Esophagus muscularis mucosa (tissue), 3 donors: ENCODE measurements at regions not wholly inside any gene's neighbourhood (a gene's known extent, or its start where the extent isn't known, plus 50 kb on each side); places are given as distances from the start of the nearest gene placed in this dataset.

ENCODE experiments used
- POLR2A ChIP-seq: fragments of 450-650 bp; IDR thresholded peaks from one replicate; pipeline ENCODE4 v1.6.1; 2017; ENCODE audit warnings: antibody characterized with exemption, moderate library complexity, mild to moderate bottlenecking, low read depth
- TF ChIP-seq, protein P1 (sequence below), 3 experiments: fragments of 200-600 bp in 2 of 3; fragments of 450-650 bp in 1 of 3; sonication (generic) in 2 of 3; IDR thresholded peaks; one replicate each; pipeline ENCODE4 v1.5.1; 2017 to 2019; ENCODE audit warnings: antibody characterized with exemption in 3 of 3, mild to moderate bottlenecking in 2 of 3, moderate library complexity in 1 of 3

DNA sequence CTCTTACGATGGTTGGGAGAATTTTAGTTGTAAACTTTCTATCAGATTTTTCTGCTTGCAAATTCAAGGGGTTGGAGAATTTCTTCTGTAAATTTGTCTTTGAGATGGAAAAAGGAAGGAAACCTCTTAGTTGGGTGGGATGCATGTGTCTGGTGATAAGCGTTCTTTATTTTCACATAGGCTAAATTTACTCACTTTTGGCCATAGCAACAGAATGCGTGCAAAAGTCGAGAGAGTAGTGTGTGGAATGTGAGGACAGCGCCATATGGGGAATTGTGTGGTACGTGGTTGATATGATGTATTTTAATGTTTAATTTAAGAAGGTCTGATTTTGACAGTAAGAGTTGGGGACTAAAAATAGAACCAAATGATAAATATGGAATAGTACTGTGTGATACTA is 282.2 kb downstream of the TAF11L14 start:
- TF ChIP-seq, protein P1, sequence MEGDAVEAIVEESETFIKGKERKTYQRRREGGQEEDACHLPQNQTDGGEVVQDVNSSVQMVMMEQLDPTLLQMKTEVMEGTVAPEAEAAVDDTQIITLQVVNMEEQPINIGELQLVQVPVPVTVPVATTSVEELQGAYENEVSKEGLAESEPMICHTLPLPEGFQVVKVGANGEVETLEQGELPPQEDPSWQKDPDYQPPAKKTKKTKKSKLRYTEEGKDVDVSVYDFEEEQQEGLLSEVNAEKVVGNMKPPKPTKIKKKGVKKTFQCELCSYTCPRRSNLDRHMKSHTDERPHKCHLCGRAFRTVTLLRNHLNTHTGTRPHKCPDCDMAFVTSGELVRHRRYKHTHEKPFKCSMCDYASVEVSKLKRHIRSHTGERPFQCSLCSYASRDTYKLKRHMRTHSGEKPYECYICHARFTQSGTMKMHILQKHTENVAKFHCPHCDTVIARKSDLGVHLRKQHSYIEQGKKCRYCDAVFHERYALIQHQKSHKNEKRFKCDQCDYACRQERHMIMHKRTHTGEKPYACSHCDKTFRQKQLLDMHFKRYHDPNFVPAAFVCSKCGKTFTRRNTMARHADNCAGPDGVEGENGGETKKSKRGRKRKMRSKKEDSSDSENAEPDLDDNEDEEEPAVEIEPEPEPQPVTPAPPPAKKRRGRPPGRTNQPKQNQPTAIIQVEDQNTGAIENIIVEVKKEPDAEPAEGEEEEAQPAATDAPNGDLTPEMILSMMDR (IDR thresholded peaks at IDR 0.05) = no peak
- no peak for TF ChIP-seq POLR2A
